Trophoblast cell (in vitro differentiated cells and primary cell): ENCODE measurements at regions not wholly inside any gene's neighbourhood (a gene's known extent, or its start where the extent isn't known, plus 50 kb on each side); places are given as distances from the start of the nearest gene placed in this dataset.

Source experiments
- DNase-seq, 2 donors: peaks; one replicate each; pipeline ENCODE4 v3.0.0-alpha.2; 2016
- H2AFZ ChIP-seq: 2 replicates; pipeline ENCODE4 v1.6.1; 2013; ENCODE audit warnings: low read length, moderate library complexity, mild to moderate bottlenecking; ENCODE audit not compliant: insufficient read depth, poor library complexity
- H2AK5ac ChIP-seq: 2 replicates; pipeline ENCODE4 v1.6.1; 2013; ENCODE audit warnings: mild to moderate bottlenecking, low read length
- H2BK120ac ChIP-seq: 2 replicates; pipeline ENCODE4 v1.6.1; 2013; ENCODE audit warnings: low read length, mild to moderate bottlenecking, moderate library complexity; ENCODE audit not compliant: insufficient read depth, poor library complexity
- H2BK12ac ChIP-seq: 2 replicates; pipeline ENCODE4 v1.6.1; 2013; ENCODE audit warnings: mild to moderate bottlenecking, low read length, moderate library complexity
- H2BK5ac ChIP-seq: 2 replicates; pipeline ENCODE4 v1.6.1; 2013; ENCODE audit warnings: low read length, low read depth, moderate library complexity, mild to moderate bottlenecking; ENCODE audit not compliant: poor library complexity
- H3K14ac ChIP-seq: 2 replicates; pipeline ENCODE4 v1.6.1; 2013; ENCODE audit warnings: mild to moderate bottlenecking, low read length
- H3K18ac ChIP-seq: 2 replicates; pipeline ENCODE4 v1.6.1; 2013; ENCODE audit warnings: mild to moderate bottlenecking, low read length
- H3K23ac ChIP-seq: 2 replicates; pipeline ENCODE4 v1.6.1; 2013; ENCODE audit warnings: low read length
- H3K27ac ChIP-seq: 2 replicates; pipeline ENCODE4 v1.5.1; 2013; ENCODE audit warnings: low read depth, mild to moderate bottlenecking, inconsistent platforms, low read length, moderate library complexity
- H3K27me3 ChIP-seq: 2 replicates; pipeline ENCODE4 v1.6.1; 2013; ENCODE audit warnings: inconsistent platforms, mild to moderate bottlenecking, low read length, moderate library complexity; ENCODE audit not compliant: insufficient read depth
- H3K36me3 ChIP-seq, 2 experiments: 1 replicate in 1 of 2; 2 replicates in 1 of 2; pipeline ENCODE4 v1.6.1; 2013; ENCODE audit warnings: low read length in 2 of 2, mild to moderate bottlenecking in 2 of 2, moderate library complexity in 1 of 2; ENCODE audit not compliant: insufficient read depth in 2 of 2, control insufficient read depth in 1 of 2
- H3K4ac ChIP-seq: 2 replicates; pipeline ENCODE4 v1.6.1; 2013; ENCODE audit warnings: low read depth, mild to moderate bottlenecking, low read length, moderate library complexity
- H3K4me1 ChIP-seq, 2 experiments: 1 replicate in 1 of 2; 2 replicates in 1 of 2; pipeline ENCODE4 v1.6.1; 2013; ENCODE audit warnings: low read length in 2 of 2, mild to moderate bottlenecking in 2 of 2, moderate library complexity in 1 of 2; ENCODE audit not compliant: insufficient read depth in 2 of 2, control insufficient read depth in 1 of 2
- H3K4me2 ChIP-seq: 2 replicates; pipeline ENCODE4 v1.6.1; 2013; ENCODE audit warnings: inconsistent platforms, mild to moderate bottlenecking, low read length, moderate library complexity
- H3K4me3 ChIP-seq: 2 replicates; pipeline ENCODE4 v1.5.1; 2013; ENCODE audit warnings: mild to moderate bottlenecking, low read depth, low read length, inconsistent platforms
- H3K79me1 ChIP-seq: one replicate; pipeline ENCODE4 v1.6.1; 2013; ENCODE audit warnings: low read length
- H3K79me2 ChIP-seq: 2 replicates; pipeline ENCODE4 v1.6.1; 2013; ENCODE audit warnings: low read length, mild to moderate bottlenecking; ENCODE audit not compliant: control insufficient read depth, insufficient read depth, poor library complexity
- H3K9ac ChIP-seq: 2 replicates; pipeline ENCODE4 v1.6.1; 2013; ENCODE audit warnings: mild to moderate bottlenecking, low read length
- H3K9me3 ChIP-seq: 2 replicates; pipeline ENCODE4 v1.6.1; 2013; ENCODE audit warnings: low read depth, mild to moderate bottlenecking, control low read depth, inconsistent platforms, low read length; ENCODE audit not compliant: insufficient read depth
- H4K12ac ChIP-seq: 2 replicates; pipeline ENCODE4 v1.6.1; 2013; ENCODE audit warnings: low read depth, mild to moderate bottlenecking, low read length, moderate library complexity
- H4K8ac ChIP-seq: 2 replicates; pipeline ENCODE4 v1.6.1; 2013; ENCODE audit warnings: low read depth, mild to moderate bottlenecking, low read length, moderate library complexity
- H4K91ac ChIP-seq: one replicate; pipeline ENCODE4 v1.6.1; 2013; ENCODE audit warnings: low read depth, mild to moderate bottlenecking, low read length, moderate library complexity
- WGBS: extraction: QIAGEN DNeasy Blood & Tissue Kit; methylation state at CpG from one replicate; pipeline ENCODE4 v1.1.7; 2013; ENCODE audit warnings: missing lambda C conversion rate; ENCODE audit not compliant: insufficient read length, insufficient coverage; ENCODE audit errors: extremely low coverage; 5-methylcytosine and 5-hydroxymethylcytosine counted together

DNA sequence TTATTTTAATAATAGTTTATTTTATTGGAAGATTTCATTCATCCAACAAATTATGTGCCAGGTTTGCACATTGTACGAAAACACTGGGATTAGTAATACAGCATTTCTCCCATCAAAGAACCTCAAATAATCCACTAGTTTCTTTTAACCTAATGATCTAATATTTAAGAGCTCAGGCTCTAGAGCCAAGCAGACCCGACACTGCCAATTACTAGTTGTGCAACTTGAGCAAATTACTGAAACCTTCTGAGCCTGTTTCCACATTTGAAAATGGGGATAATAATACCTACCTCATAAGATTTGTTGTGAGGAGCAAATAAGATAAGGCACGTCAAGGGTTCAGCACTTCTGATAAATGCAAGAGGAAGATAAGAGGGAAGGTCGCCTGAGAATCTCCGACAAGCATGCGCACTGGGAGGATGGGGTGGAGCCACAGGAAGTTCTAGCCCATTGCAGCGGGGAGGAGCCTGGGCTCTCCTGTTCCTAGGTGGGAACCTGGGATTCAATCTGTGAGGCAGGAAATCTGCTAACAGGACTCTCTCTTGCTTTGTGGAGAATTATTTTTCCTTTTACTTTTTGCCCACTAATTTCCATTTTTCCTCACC is 141.5 kb upstream of the SMAD1 start:
- Histone ChIP-seq H2BK120ac (no peak overlapping the region), H3K27me3 (no peaks in the 10 kb centered on the region), H3K27ac (no peak overlapping the region)

GRCh38 chr4:145339075-145339725 is 142.5 kb upstream of the SMAD1 start:
- H3K27me3 ChIP-seq, result no peaks in the 10 kb centered on the region
- no peak overlapping the region for H4K91ac ChIP-seq
- no peak overlapping the region for H3K23ac ChIP-seq
- H3K27ac ChIP-seq, result no peak overlapping the region
- no peak overlapping the region for H2AK5ac ChIP-seq
- no peak overlapping the region for H3K4ac ChIP-seq
- H3K4me1 ChIP-seq, result peaks cover 0 to 3% of the 10 kb centered on the region in 2 experiments
- H2BK120ac ChIP-seq, result no peak overlapping the region
- H2BK5ac ChIP-seq, result no peak overlapping the region
- H3K4me2 ChIP-seq, result no peak overlapping the region
- H2BK12ac ChIP-seq, result no peak overlapping the region
- H3K4me3 ChIP-seq, result no peak overlapping the region
- H3K14ac ChIP-seq, result no peak overlapping the region
- H3K9ac ChIP-seq, result no peak overlapping the region
- no peaks in the 10 kb centered on the region for H3K36me3 ChIP-seq
- DNase-seq, result no peak
- H3K18ac ChIP-seq, result no peak overlapping the region
- no peaks in the 10 kb centered on the region for H3K9me3 ChIP-seq
- no peak overlapping the region for H2AFZ ChIP-seq
- H4K8ac ChIP-seq, result no peak overlapping the region
- no peak overlapping the region for H4K12ac ChIP-seq
- no peaks in the 10 kb centered on the region for H3K79me2 ChIP-seq
- WGBS, result no CpG with 5 or more reads among the region's 3 CpGs
- H3K79me1 ChIP-seq, result no peaks in the 10 kb centered on the region

More for the DNA sequence above, 141.5 kb upstream of the SMAD1 start:
- no peak overlapping the region for H3K23ac ChIP-seq
- H3K4me3 ChIP-seq, result no peak overlapping the region
- H3K36me3 ChIP-seq, result no peaks in the 10 kb centered on the region
- no peak overlapping the region for H2BK12ac ChIP-seq
- H3K79me2 ChIP-seq, result no peaks in the 10 kb centered on the region
- peaks cover 0 to 3% of the 10 kb centered on the region in 2 experiments for H3K4me1 ChIP-seq
- peak; percentile 9 to 51 for DNase-seq
- H3K18ac ChIP-seq, result no peak overlapping the region
- H3K4ac ChIP-seq, result no peak overlapping the region
- no peak overlapping the region for H4K12ac ChIP-seq
- no peak overlapping the region for H3K14ac ChIP-seq
- H2AFZ ChIP-seq, result no peak overlapping the region
- H4K91ac ChIP-seq, result no peak overlapping the region
- H2AK5ac ChIP-seq, result no peak overlapping the region
- no peak overlapping the region for H3K4me2 ChIP-seq
- no peaks in the 10 kb centered on the region for H3K9me3 ChIP-seq
- H4K8ac ChIP-seq, result no peak overlapping the region
- H3K79me1 ChIP-seq, result no peaks in the 10 kb centered on the region
- H2BK5ac ChIP-seq, result no peak overlapping the region
- H3K9ac ChIP-seq, result no peak overlapping the region
- no CpG with 5 or more reads among the region's 7 CpGs for WGBS

GRCh38 chr4:145338568-145338967 is 143.1 kb upstream of the SMAD1 start:
- no peaks in the 10 kb centered on the region for H3K36me3 ChIP-seq
- no peak overlapping the region for H2BK12ac ChIP-seq
- no peak overlapping the region for H3K27ac ChIP-seq
- no peak overlapping the region for H4K91ac ChIP-seq
- H2BK120ac ChIP-seq, result no peak overlapping the region
- no peaks in the 10 kb centered on the region for H3K9me3 ChIP-seq
- H2AFZ ChIP-seq, result no peak overlapping the region
- no peak overlapping the region for H3K14ac ChIP-seq
- H2BK5ac ChIP-seq, result no peak overlapping the region
- no peak overlapping the region for H4K8ac ChIP-seq
- no peak overlapping the region for H3K9ac ChIP-seq
- H3K4me2 ChIP-seq, result no peak overlapping the region
- H3K4me3 ChIP-seq, result no peak overlapping the region
- H3K79me1 ChIP-seq, result no peaks in the 10 kb centered on the region
- no peak overlapping the region for H3K4ac ChIP-seq
- no peaks in the 10 kb centered on the region for H3K79me2 ChIP-seq
- peaks cover 0 to 5% of the 10 kb centered on the region in 2 experiments for H3K4me1 ChIP-seq
- WGBS, result no CpG with 5 or more reads among the region's 3 CpGs
- no peak for DNase-seq
- H2AK5ac ChIP-seq, result no peak overlapping the region
- no peak overlapping the region for H4K12ac ChIP-seq
- no peak overlapping the region for H3K18ac ChIP-seq
- H3K23ac ChIP-seq, result no peak overlapping the region
- H3K27me3 ChIP-seq, result no peaks in the 10 kb centered on the region

- H2BK5ac ChIP-seq, result no peak overlapping the region
- no peak overlapping the region for H3K23ac ChIP-seq
- no peaks in the 10 kb centered on the region for H3K9me3 ChIP-seq
- WGBS, result no CpG with 5 or more reads among the region's 2 CpGs
- no peak overlapping the region for H2BK12ac ChIP-seq
- H3K27me3 ChIP-seq, result no peaks in the 10 kb centered on the region
- no peak overlapping the region for H3K4me2 ChIP-seq
- H2BK120ac ChIP-seq, result no peak overlapping the region
- no peak overlapping the region for H3K14ac ChIP-seq
- H3K4ac ChIP-seq, result no peak overlapping the region
- H3K79me1 ChIP-seq, result no peaks in the 10 kb centered on the region
- no peak overlapping the region for H3K18ac ChIP-seq
- H2AK5ac ChIP-seq, result no peak overlapping the region
- no peaks in the 10 kb centered on the region for H3K79me2 ChIP-seq
- peaks cover 0 to 5% of the 10 kb centered on the region in 2 experiments for H3K4me1 ChIP-seq
- H3K36me3 ChIP-seq, result no peaks in the 10 kb centered on the region
- no peak overlapping the region for H3K4me3 ChIP-seq
- H3K9ac ChIP-seq, result no peak overlapping the region
- no peak for DNase-seq
- no peak overlapping the region for H3K27ac ChIP-seq
- no peak overlapping the region for H4K91ac ChIP-seq
- H4K12ac ChIP-seq, result no peak overlapping the region
- no peak overlapping the region for H2AFZ ChIP-seq
- no peak overlapping the region for H4K8ac ChIP-seq
These were observed 144.3 kb upstream of the SMAD1 start for GRCh38 chr4:145337391-145337790.
